HepG2 (cell line): ENCODE measurements at regions not wholly inside any gene's neighbourhood (a gene's known extent, or its start where the extent isn't known, plus 50 kb on each side); places are given as distances from the start of the nearest gene placed in this dataset.

Source experiments
- CBX1 ChIP-seq: IDR thresholded peaks from one replicate; pipeline ENCODE4 v1.6.1; 2016; ENCODE audit warnings: antibody characterized with exemption, low read depth
- CEBPG ChIP-seq: IDR thresholded peaks from 2 replicates; pipeline ENCODE4 v1.6.1; 2016
- CREB1 ChIP-seq, 2 experiments: fragments of 450-650 bp in 1 of 2; IDR thresholded peaks; 2 replicates each; pipeline ENCODE4 v1.6.1; 2016 to 2017; ENCODE audit warnings: control low read depth in 1 of 2, mild to moderate bottlenecking in 1 of 2, missing compliant biosample characterization in 1 of 2, missing genetic modification characterization in 1 of 2
- DNMT3B ChIP-seq: conservative IDR thresholded peaks from 2 replicates; pipeline ENCODE4 v1.6.1; 2016; ENCODE audit warnings: missing biosample characterization, control low read depth
- LRRFIP1 ChIP-seq: sonication (generic); formaldehyde crosslinking; conservative IDR thresholded peaks from 2 replicates; pipeline ENCODE4 v1.4.0; 2020; ENCODE audit warnings: missing genetic modification reagents
- MED1 ChIP-seq: sonication (generic); formaldehyde crosslinking; IDR thresholded peaks from 2 replicates; pipeline ENCODE4 v1.4.0; 2020; ENCODE audit warnings: missing genetic modification reagents
- MEF2D ChIP-seq: sonication (generic); formaldehyde crosslinking; IDR thresholded peaks from 2 replicates; pipeline ENCODE4 v1.5.1; 2020; ENCODE audit warnings: mild to moderate bottlenecking, missing genetic modification reagents
- TCF7 ChIP-seq: sonication (generic); IDR thresholded peaks from 2 replicates; pipeline ENCODE4 v1.6.1; 2016; ENCODE audit warnings: antibody characterized with exemption, low read depth
- TMF1 ChIP-seq: sonication (generic); formaldehyde crosslinking; IDR thresholded peaks from 2 replicates; pipeline ENCODE4 v1.8.1; 2022; ENCODE audit warnings: low read depth, missing genetic modification reagents
- ZNF18 ChIP-seq: sonication (generic); formaldehyde crosslinking; IDR thresholded peaks from 2 replicates; pipeline ENCODE4 v1.8.0; 2022; ENCODE audit warnings: mild to moderate bottlenecking, missing genetic modification reagents; ENCODE audit not compliant: insufficient replicate concordance
- ZNF296 ChIP-seq: sonication (generic); formaldehyde crosslinking; conservative IDR thresholded peaks from 2 replicates; pipeline ENCODE4 v1.5.0; 2020; ENCODE audit warnings: mild to moderate bottlenecking, missing genetic modification reagents
- ZNF414 ChIP-seq: sonication (generic); formaldehyde crosslinking; IDR thresholded peaks from 2 replicates; pipeline ENCODE4 v1.5.0; 2020; ENCODE audit warnings: missing genetic modification reagents
- ZNF552 ChIP-seq: sonication (generic); formaldehyde crosslinking; IDR thresholded peaks from 2 replicates; pipeline ENCODE4 v1.9.0; 2022; ENCODE audit warnings: missing genetic modification reagents, mild to moderate bottlenecking, borderline replicate concordance
- ZNF614 ChIP-seq: IDR thresholded peaks from 2 replicates; pipeline ENCODE4 v1.6.1; 2018; ENCODE audit warnings: missing biosample characterization, missing genetic modification reagents, inconsistent platforms, borderline replicate concordance
- ZSCAN30 ChIP-seq: sonication (generic); formaldehyde crosslinking; IDR thresholded peaks from 2 replicates; pipeline ENCODE4 v1.5.0; 2020; ENCODE audit warnings: mild to moderate bottlenecking, missing genetic modification reagents
- TF ChIP-seq, protein P1 (sequence below): sonication (generic); formaldehyde crosslinking; IDR thresholded peaks from 2 replicates; pipeline ENCODE4 v1.5.0; 2020; ENCODE audit warnings: missing genetic modification reagents

GRCh38 chr6:168200571-168201134, 118.9 kb downstream of the DACT2 start (continued):
- TF ChIP-seq LRRFIP1 (CRISPR knock-in tag) (no peak), DNMT3B (CRISPR knock-in tag) (0 out of 2 replicates have a peak, but pooled peaks have one; percentile 51), MEF2D (CRISPR knock-in tag) (peak; percentile 31; the same call in 1 of the 2 replicates), ZNF18 (CRISPR knock-in tag) (peak; percentile 70), ZNF552 (CRISPR knock-in tag) (peak; percentile 54; the same call in 1 of the 2 replicates), ZSCAN30 (CRISPR knock-in tag) (no peak), CREB1 (IDR thresholded peaks at IDR 0.05) (peak; percentile 83), CREB1 (CRISPR knock-in tag; IDR thresholded peaks at IDR 0.05) (peak; percentile 94), ZNF414 (CRISPR knock-in tag) (peak; percentile 96), MED1 (peak; percentile 95), CEBPG (peak; percentile 96), TMF1 (no peak), ZNF614 (CRISPR knock-in tag) (peak; percentile 57; the same call in 1 of the 2 replicates), ZNF296 (CRISPR knock-in tag) (no peak), CBX1 (no peak), TCF7 (peak; percentile 48; the same call in 1 of the 2 replicates)
- TF ChIP-seq, protein P1, sequence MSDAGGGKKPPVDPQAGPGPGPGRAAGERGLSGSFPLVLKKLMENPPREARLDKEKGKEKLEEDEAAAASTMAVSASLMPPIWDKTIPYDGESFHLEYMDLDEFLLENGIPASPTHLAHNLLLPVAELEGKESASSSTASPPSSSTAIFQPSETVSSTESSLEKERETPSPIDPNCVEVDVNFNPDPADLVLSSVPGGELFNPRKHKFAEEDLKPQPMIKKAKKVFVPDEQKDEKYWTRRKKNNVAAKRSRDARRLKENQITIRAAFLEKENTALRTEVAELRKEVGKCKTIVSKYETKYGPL: no peak
